ENCODE measurements at regions not wholly inside any gene's neighbourhood (a gene's known extent, or its start where the extent isn't known, plus 50 kb on each side); places are given as distances from the start of the nearest gene placed in this dataset.
"Not testable (repeated sequence)": the region's sequence is repeated elsewhere in the genome, so short reads cannot be mapped to it uniquely, and the experiment has no call there.

DNA sequence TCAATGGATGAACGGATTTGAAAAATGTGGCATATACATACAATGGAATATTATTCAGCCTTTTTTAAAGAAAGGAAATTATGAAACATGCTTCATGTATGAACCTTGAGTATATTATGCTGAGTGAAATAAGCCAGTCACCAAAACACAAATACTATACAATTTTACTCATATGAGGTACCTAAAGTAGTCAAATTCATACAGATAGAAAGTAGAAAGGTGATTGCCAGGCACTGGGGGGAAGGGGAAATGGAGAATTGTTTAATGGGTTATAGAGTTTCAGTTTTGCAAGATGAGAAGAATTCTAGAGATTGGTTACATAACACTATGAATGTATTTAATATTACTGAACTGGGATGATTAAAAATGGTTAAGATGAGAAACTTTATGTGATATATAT lies 171.4 kb downstream of the TMTC3 start:
- DNase-seq, result peak; percentile 12

DNA sequence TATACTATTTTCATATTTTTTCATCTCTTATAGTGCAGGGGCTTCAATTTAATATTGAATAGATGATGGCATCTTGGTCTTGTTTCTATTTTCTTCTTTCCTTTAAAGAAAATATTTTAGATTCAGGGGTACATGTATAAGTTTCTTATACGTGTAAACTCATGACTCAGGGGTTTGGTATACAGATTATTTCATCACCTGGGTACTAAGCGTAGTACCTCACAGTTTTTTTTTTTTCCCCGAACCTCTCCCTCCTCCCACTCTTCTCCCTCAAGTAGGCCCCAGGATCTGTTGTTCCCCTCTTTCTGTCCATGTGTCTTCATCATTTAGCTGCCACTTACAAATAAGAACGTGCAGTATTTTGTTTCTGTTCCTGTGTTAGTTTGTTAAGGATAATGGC lies 172.6 kb downstream of the TMTC3 start:
- DNase-seq, result no peak

- DNase-seq, result no peak
Measured at GRCh38 chr12:88318726-88319125, 176.6 kb downstream of the TMTC3 start.

DNA sequence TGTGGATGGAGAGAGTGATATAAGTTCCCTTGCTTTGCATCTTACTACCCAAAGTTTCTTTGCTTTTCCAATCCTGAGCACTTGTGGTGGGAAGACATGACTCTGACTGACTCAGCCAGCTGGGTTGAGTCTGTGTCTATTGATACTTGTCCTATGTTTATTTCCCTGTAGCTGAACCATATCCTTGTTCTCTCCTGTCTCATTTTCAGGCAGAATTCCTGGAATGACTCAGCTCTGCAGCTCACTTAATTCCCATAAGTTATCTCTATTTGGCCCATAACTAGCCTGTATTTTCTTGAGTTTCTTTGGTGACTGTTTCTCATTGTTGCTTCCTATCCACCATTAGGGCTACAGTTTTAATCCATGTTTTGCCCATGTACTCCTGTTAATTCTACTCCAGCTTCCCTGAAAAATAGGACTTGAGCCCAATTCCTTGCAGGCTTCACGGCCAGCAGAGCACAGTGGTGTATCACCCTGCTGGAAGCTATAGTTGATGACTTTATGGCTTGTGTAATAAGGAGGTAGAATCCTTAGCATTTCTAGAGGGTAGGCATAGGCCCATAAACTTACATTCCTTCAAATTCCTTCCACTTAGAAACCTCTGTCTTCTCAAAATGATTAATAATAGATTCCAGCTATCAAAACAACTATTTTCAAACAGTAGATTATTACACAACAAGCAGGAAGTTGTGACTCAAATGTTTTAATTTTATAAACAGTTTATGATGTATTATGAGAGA lies 183.1 kb downstream of the TMTC3 start:
- DNase-seq, result no peak

DNA sequence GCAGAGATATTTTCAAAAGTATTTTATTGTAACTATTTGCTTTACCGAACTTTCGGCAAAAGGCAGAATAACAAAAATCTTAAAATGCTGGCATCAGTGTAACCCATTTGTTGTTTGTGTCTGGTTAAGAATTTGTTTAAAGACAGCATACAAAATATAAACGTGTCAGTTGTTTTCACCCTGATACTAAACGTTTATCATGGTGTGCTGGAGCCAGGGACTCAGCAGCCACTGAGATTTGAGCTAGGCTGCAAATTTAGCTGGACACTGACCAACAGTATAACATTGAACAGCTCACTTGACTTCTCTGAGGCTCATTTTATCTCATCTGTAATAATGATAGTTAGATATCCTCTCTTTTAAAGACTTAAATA lies 183.7 kb downstream of the TMTC3 start:
- DNase-seq, result no peak

- DNase-seq, result no peak
Measured at GRCh38 chr12:88327276-88327675, 185.2 kb downstream of the TMTC3 start.

DNA sequence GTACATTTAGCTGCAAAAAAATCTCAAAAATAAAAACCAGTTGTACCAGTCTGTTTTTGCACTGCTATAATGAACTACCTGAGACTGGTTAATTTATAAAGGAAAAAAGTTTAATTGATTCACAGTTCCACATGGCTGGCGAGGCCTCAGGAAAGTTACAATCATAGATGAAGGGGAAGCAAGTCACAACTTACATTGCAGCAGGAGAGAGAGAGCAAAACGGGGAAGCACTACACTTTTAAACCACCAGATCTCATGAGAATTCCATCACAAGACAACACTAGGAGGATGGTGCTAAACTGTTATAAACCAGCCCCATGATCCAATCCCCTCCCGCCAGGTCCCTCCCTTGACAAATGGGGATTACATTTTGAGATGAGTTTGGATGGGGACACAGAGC lies 186.0 kb downstream of the TMTC3 start:
- no peak for DNase-seq

- DNase-seq, result no peak
Measured at GRCh38 chr12:88329833-88330232, 187.7 kb downstream of the TMTC3 start.

GRCh38 chr12:88334271-88334670 lies 192.2 kb downstream of the TMTC3 start:
- DNase-seq, result peak; percentile 3

DNA sequence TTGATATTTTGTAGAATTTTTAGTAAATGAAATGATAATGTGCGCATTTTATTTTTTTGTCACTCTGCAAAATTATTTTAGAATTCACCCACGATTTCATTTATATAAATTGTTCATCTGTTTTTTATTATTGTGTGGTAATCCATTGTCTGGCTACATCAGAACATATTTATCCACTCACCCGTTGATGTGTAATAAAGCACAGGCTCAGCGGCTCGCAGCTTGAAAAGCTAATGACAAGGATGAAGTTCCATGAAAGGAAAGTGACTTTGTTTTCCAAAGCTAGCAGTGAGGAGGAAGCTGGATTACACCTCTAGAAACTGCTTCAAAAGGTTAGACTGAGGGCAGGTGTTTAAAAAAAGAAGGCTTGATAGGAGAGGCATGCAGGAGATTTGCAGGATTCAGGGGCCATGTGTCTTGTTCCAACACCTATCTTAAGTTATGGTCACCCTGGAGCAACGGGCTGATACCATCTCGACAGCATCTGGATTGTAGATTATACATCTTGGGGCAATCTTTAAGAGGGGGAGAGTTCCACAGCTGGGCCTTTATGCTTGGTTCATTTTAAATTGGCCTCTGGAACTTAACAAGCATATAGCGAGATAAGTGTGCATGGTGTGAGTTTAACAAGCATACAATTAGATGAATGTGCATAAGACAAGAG lies 194.1 kb downstream of the TMTC3 start:
- DNase-seq, result no peak

- no peak for DNase-seq
Measured at GRCh38 chr12:88338486-88338885, 196.4 kb downstream of the TMTC3 start.

GRCh38 chr12:88339254-88339949 lies 197.3 kb downstream of the TMTC3 start:
- peak; percentile 32 for DNase-seq

- no peak for DNase-seq
Measured at GRCh38 chr12:88339966-88340365, 197.9 kb downstream of the TMTC3 start.

GRCh38 chr12:88342251-88342806 lies 200.2 kb downstream of the TMTC3 start:
- no peak for DNase-seq

DNA sequence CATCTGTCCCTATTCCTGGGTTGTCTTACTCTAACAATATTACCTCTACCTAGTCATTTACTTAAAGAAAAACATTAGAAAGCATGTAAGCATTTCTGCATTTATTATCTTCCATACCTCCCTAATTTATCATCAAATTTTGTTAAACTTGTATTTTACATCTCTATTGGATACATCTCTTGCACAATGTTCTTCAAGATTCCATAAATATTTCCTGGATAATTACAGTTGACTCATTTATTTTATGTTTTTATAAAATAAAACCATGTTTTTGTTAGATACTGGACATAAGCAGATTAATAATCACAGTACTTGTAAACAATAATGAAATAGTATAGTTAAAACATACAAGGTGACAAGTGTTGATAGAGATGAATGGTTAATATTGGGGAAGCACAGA lies 209.0 kb downstream of the TMTC3 start:
- no peak for DNase-seq

DNA sequence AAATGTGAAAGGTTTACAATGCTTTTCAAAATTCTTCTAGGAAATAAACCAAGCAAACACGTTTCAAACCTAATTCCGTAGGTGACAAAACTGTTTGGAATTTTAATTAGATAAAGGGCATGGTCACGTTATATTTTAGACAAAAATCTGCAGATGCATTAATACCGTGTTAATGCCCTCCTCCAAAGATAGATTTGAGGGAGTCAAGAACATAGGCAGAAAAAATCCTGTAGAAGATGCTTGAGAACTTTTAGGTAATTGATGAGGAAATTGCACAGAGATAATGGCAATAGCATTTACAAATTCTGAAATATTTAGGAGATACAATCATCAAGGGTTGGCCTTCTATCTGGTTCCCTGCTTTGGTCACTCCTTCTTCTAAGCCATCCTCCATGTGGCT lies 212.6 kb downstream of the TMTC3 start:
- no peak for DNase-seq

GRCh38 chr12:88360343-88360742 lies 218.2 kb downstream of the TMTC3 start:
- no peak for DNase-seq

GRCh38 chr12:88361493-88361892 lies 218.8 kb downstream of the KITLG start:
- no peak for DNase-seq

DNA sequence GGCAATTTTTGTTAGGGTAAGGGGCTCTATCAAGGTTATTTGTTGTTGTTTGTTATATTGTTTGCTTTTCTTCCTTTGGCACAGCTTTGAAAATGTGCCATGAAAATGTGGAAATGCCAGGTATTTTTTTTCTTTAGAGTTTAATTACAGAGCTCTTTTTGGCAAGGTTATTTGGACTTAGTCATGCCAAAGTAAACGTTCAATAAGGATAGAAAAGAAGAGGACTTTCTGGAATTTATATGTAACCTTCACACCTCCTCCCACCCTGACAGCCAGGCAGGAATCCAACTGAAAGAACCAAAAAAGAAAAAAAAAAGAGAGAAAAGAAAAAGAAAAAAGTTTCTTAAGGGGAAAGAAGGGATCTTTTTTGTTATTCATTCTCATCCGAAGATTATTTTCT lies 217.8 kb downstream of the KITLG start:
- no peak for DNase-seq

GRCh38 chr12:88365403-88365802 lies 214.9 kb downstream of the KITLG start:
- DNase-seq, result no peak

DNA sequence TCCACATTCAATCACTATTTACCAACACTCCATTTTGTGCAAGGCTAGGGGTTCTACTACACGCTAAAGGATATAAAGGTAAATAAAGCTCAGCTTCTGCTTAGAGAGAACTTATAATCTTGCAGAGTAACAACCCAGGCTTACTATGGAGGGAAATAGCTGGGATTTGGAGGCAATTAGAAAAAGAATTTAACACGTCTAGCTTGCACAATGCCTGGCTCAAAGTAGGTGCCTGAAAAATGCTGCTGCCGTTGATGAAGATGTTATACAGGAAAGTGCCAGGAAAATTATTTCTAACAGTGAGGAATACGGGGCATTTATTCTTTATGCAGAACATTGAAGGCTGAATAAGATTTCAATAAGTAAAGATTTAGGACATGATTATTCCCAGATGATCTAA lies 214.2 kb downstream of the KITLG start:
- no peak for DNase-seq

- DNase-seq, result no peak
Measured at GRCh38 chr12:88367231-88367630, 213.0 kb downstream of the KITLG start.

GRCh38 chr12:88368077-88368476 lies 212.2 kb downstream of the KITLG start:
- DNase-seq, result not testable (repeated sequence)

All from activated CD4-positive, alpha-beta T cell treated with anti-CD3 and anti-CD28 coated beads, Interleukin-2, amount 50 U/mL, for 16 hours (primary cell).